ENCODE measurements at regions not wholly inside any gene's neighbourhood (a gene's known extent, or its start where the extent isn't known, plus 50 kb on each side); places are given as distances from the start of the nearest gene placed in this dataset.

DNA sequence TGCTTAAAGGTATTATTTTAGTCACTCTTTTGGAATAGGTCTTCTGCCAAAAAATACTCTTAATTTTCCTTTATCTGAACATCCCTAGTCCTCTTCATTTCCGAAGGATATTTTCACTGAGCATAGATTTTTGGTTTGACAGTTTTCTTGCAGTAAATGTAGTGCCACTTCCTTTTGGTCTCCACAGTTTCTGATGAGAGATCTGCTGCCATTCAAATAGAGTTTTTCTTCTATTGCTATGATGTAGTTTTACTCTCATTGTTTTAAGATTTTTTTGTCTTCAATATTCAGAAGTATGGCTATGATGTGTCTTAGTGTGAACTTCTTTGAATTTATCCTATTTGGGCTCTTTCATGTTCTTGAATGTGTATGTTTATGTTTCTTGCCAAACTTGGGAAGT lies 281.1 kb upstream of the SORL1-AS1 start:
- TF ChIP-seq POLR2A (IDR thresholded peaks at IDR 0.05) = no peak
- TF ChIP-seq, protein P1, sequence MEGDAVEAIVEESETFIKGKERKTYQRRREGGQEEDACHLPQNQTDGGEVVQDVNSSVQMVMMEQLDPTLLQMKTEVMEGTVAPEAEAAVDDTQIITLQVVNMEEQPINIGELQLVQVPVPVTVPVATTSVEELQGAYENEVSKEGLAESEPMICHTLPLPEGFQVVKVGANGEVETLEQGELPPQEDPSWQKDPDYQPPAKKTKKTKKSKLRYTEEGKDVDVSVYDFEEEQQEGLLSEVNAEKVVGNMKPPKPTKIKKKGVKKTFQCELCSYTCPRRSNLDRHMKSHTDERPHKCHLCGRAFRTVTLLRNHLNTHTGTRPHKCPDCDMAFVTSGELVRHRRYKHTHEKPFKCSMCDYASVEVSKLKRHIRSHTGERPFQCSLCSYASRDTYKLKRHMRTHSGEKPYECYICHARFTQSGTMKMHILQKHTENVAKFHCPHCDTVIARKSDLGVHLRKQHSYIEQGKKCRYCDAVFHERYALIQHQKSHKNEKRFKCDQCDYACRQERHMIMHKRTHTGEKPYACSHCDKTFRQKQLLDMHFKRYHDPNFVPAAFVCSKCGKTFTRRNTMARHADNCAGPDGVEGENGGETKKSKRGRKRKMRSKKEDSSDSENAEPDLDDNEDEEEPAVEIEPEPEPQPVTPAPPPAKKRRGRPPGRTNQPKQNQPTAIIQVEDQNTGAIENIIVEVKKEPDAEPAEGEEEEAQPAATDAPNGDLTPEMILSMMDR (IDR thresholded peaks at IDR 0.05) = no peak

Data from adrenal gland (tissue), 5 donors.